H1 (cell line): ENCODE measurements at regions not wholly inside any gene's neighbourhood (a gene's known extent, or its start where the extent isn't known, plus 50 kb on each side); places are given as distances from the start of the nearest gene placed in this dataset.

Experiments
- CTCF ChIA-PET: fragments of 300-600 bp; sonication (Branson Sonifier 250); formaldehyde crosslinking; loops from one replicate; lab custom pipeline; 2021; ENCODE audit not compliant: partially characterized antibody; lab: Charles Lee
- POLR2A ChIA-PET: fragments of 300-600 bp; sonication (Branson Sonifier 250); formaldehyde crosslinking; loops from one replicate; lab custom pipeline; 2021; ENCODE audit warnings: inconsistent platforms; ENCODE audit not compliant: partially characterized antibody; lab: Charles Lee
- DNase-seq, 2 experiments: peaks; one replicate each; pipeline versions ENCODE4 v3.0.0 to v3.0.0-alpha.2; 2010 to 2022; ENCODE audit warnings: low spot score in 2 of 2, low read depth in 1 of 2, mixed read lengths in 1 of 2
- FAIRE-seq: peaks from 2 replicates; lab custom pipeline; 2011; peaks lifted over from hg19 to GRCh38; lab: Jason Lieb, UNC
- H2AFZ ChIP-seq: 2 replicates; pipeline ENCODE4 v1.8.1; 2012; ENCODE audit warnings: low read length, inconsistent platforms
- H2AK5ac ChIP-seq: 2 replicates; pipeline ENCODE4 v1.6.1; 2013; ENCODE audit warnings: low read depth, low read length
- H2BK120ac ChIP-seq: replicated peaks from 2 replicates; pipeline ENCODE3; 2013; ENCODE audit warnings: low read depth, low read length, inconsistent platforms
- H2BK12ac ChIP-seq: 2 replicates; pipeline ENCODE4 v1.6.1; 2013; ENCODE audit warnings: low read depth, low read length
- H2BK15ac ChIP-seq: 2 replicates; pipeline ENCODE4 v1.6.1; 2013; ENCODE audit warnings: low read length
- H2BK20ac ChIP-seq: 2 replicates; pipeline ENCODE4 v1.6.1; 2013; ENCODE audit warnings: low read length
- H2BK5ac ChIP-seq: 2 replicates; pipeline ENCODE4 v1.6.1; 2013; ENCODE audit warnings: low read depth, low read length
- H3K14ac ChIP-seq: 2 replicates; pipeline ENCODE4 v1.6.1; 2013; ENCODE audit warnings: inconsistent platforms; ENCODE audit not compliant: insufficient read length
- H3K18ac ChIP-seq: 2 replicates; pipeline ENCODE4 v1.6.1; 2013; ENCODE audit warnings: low read length; ENCODE audit errors: extremely low read depth
- H3K23ac ChIP-seq: 2 replicates; pipeline ENCODE4 v1.6.1; 2013; ENCODE audit warnings: inconsistent platforms; ENCODE audit not compliant: insufficient read length
- H3K23me2 ChIP-seq: 2 replicates; pipeline ENCODE4 v1.6.1; 2013; ENCODE audit warnings: low read depth, low read length
- H3K27ac ChIP-seq: 2 replicates; pipeline ENCODE4 v1.6.1; 2011; ENCODE audit warnings: low read depth, low read length, inconsistent platforms
- H3K27me3 ChIP-seq, 4 experiments: replicated peaks in 1 of 4; 1 replicate in 1 of 4; 2 replicates in 3 of 4; pipeline versions ENCODE4 v1.6.1 to v1.8.1; 2011 to 2013; ENCODE audit warnings: low read length in 3 of 4, mild to moderate bottlenecking in 3 of 4, inconsistent platforms in 2 of 4, mixed read lengths in 2 of 4, moderate library complexity in 1 of 4; ENCODE audit not compliant: control insufficient read depth in 3 of 4, insufficient read depth in 3 of 4; ENCODE audit errors: extremely low read depth in 1 of 4
- H3K36me3 ChIP-seq, 4 experiments: 2 replicates each; pipeline versions ENCODE4 v1.6.1 to v1.8.1; 2011 to 2013; ENCODE audit warnings: mild to moderate bottlenecking in 4 of 4, low read length in 3 of 4, moderate library complexity in 2 of 4, control low read depth in 1 of 4, inconsistent platforms in 1 of 4; ENCODE audit not compliant: insufficient read depth in 4 of 4, control insufficient read depth in 2 of 4
- H3K4ac ChIP-seq: replicated peaks from 2 replicates; pipeline ENCODE3; 2013; ENCODE audit warnings: low read length, low read depth, mixed read lengths, inconsistent platforms; ENCODE audit not compliant: insufficient read length
- H3K4me1 ChIP-seq, 4 experiments: replicated peaks in 1 of 4; 1 replicate in 1 of 4; 2 replicates in 3 of 4; pipeline versions ENCODE4 v1.6.1 to v1.8.1; 2011 to 2013; ENCODE audit warnings: low read length in 3 of 4, inconsistent platforms in 2 of 4, mixed read lengths in 1 of 4; ENCODE audit not compliant: insufficient read depth in 4 of 4, control insufficient read depth in 3 of 4
- H3K4me2 ChIP-seq, 2 experiments: 2 replicates each; pipeline versions ENCODE4 v1.6.1 to v1.8.1; 2011 to 2013; ENCODE audit warnings: low read depth in 2 of 2, low read length in 2 of 2, control low read depth in 1 of 2, inconsistent platforms in 1 of 2, mild to moderate bottlenecking in 1 of 2; ENCODE audit not compliant: insufficient read depth in 1 of 2
- H3K4me3 ChIP-seq, 4 experiments: fragments of 200-600, 300-600 bp in 1 of 4; sonication (generic), shearing (Covaris generic), sonication (Bioruptor Twin) in 1 of 4; 2 replicates each; pipeline versions ENCODE4 v1.5.1 to v1.8.1; 2011 to 2016; ENCODE audit warnings: low read length in 4 of 4, low read depth in 3 of 4, control low read depth in 2 of 4, inconsistent platforms in 2 of 4, mild to moderate bottlenecking in 2 of 4, mixed read lengths in 1 of 4, moderate library complexity in 1 of 4; ENCODE audit not compliant: insufficient read depth in 2 of 4; ENCODE audit errors: extremely low read depth in 1 of 4
- H3K56ac ChIP-seq: replicated peaks from 2 replicates; pipeline ENCODE3; 2013; ENCODE audit warnings: low read depth, mild to moderate bottlenecking, mixed read lengths, low read length, inconsistent platforms; ENCODE audit not compliant: insufficient read length
- H3K79me1 ChIP-seq: 2 replicates; pipeline ENCODE4 v1.6.1; 2013; ENCODE audit warnings: low read depth, low read length, control low read depth
- H3K79me2 ChIP-seq, 2 experiments: 2 replicates each; pipeline versions ENCODE4 v1.6.1 to v1.8.1; 2012 to 2013; ENCODE audit warnings: low read length in 2 of 2, mild to moderate bottlenecking in 2 of 2, inconsistent platforms in 1 of 2; ENCODE audit not compliant: insufficient read depth in 2 of 2, control insufficient read depth in 1 of 2
- H3K9ac ChIP-seq, 4 experiments: replicated peaks in 1 of 4; 1 replicate in 1 of 4; 2 replicates in 3 of 4; pipeline versions ENCODE4 v1.6.1 to v1.8.1; 2011 to 2013; ENCODE audit warnings: low read depth in 3 of 4, low read length in 3 of 4, control low read depth in 2 of 4, mild to moderate bottlenecking in 2 of 4, moderate library complexity in 2 of 4, inconsistent platforms in 1 of 4; ENCODE audit errors: extremely low read depth in 1 of 4
- H3K9me3 ChIP-seq, 2 experiments: 2 replicates each; pipeline versions ENCODE4 v1.6.1 to v1.8.1; 2012 to 2013; ENCODE audit warnings: mild to moderate bottlenecking in 2 of 2, moderate library complexity in 2 of 2, control low read depth in 1 of 2, inconsistent platforms in 1 of 2, low read depth in 1 of 2, low read length in 1 of 2, mixed read lengths in 1 of 2; ENCODE audit not compliant: insufficient read depth in 2 of 2
- H4K20me1 ChIP-seq, 2 experiments: replicated peaks in 1 of 2; 2 replicates each; pipeline versions ENCODE3 to v1.8.1; 2011 to 2013; ENCODE audit warnings: inconsistent platforms in 2 of 2, low read length in 2 of 2, mild to moderate bottlenecking in 1 of 2; ENCODE audit not compliant: insufficient read depth in 2 of 2, control insufficient read depth in 1 of 2
- H4K5ac ChIP-seq: 2 replicates; pipeline ENCODE4 v1.6.1; 2013; ENCODE audit warnings: low read length, low read depth, mixed read lengths, inconsistent platforms; ENCODE audit not compliant: insufficient read length
- H4K8ac ChIP-seq: 2 replicates; pipeline ENCODE4 v1.8.0; 2013; ENCODE audit warnings: mild to moderate bottlenecking, moderate library complexity, low read length, inconsistent platforms; ENCODE audit not compliant: insufficient read depth; ENCODE audit errors: extremely low read depth
- H4K91ac ChIP-seq: replicated peaks from 2 replicates; pipeline ENCODE3; 2013; ENCODE audit warnings: low read length, mixed read lengths, inconsistent platforms; ENCODE audit not compliant: insufficient read length
- ASH2L ChIP-seq: fragments of 200-600, 300-600 bp; sonication (generic); IDR thresholded peaks from one replicate; pipeline ENCODE4 v1.7.1; 2017; ENCODE audit warnings: low read length
- CTCF ChIP-seq, 3 experiments: IDR thresholded peaks; 1 replicate in 2 of 3; 2 replicates in 1 of 3; pipeline versions ENCODE4 v1.5.1 to v1.6.1; 2011; ENCODE audit warnings: low read length in 3 of 3, mild to moderate bottlenecking in 3 of 3, inconsistent platforms in 2 of 3, low read depth in 1 of 3, moderate library complexity in 1 of 3; ENCODE audit not compliant: insufficient read depth in 1 of 3; ENCODE audit errors: control extremely low read depth in 1 of 3
- EGR1 ChIP-seq: IDR thresholded peaks from 2 replicates; pipeline ENCODE4 v1.6.1; 2011; ENCODE audit warnings: low read depth, low read length, borderline replicate concordance
- HDAC2 ChIP-seq, 2 experiments: fragments of 300-600 bp in 1 of 2; sonication (generic) in 1 of 2; IDR thresholded peaks; 2 replicates each; pipeline ENCODE4 v1.6.1; 2011 to 2012; ENCODE audit warnings: low read depth in 2 of 2, low read length in 2 of 2, mild to moderate bottlenecking in 2 of 2, moderate library complexity in 2 of 2, borderline replicate concordance in 1 of 2, inconsistent platforms in 1 of 2
- KDM5A ChIP-seq: fragments of 200-600 bp; IDR thresholded peaks from 2 replicates; pipeline ENCODE4 v1.7.1; 2012; ENCODE audit warnings: mild to moderate bottlenecking, low read length, inconsistent platforms, mixed read lengths
- MAX ChIP-seq: IDR thresholded peaks from 2 replicates; pipeline ENCODE4 v1.6.1; 2012; ENCODE audit warnings: inconsistent platforms
- NANOG ChIP-seq: IDR thresholded peaks from 2 replicates; pipeline ENCODE4 v1.6.1; 2011; ENCODE audit warnings: low read length, low read depth, mild to moderate bottlenecking, inconsistent platforms; ENCODE audit not compliant: insufficient read depth, poor library complexity, severe bottlenecking
- SRF ChIP-seq: IDR thresholded peaks from 2 replicates; pipeline ENCODE4 v1.6.1; 2011; ENCODE audit warnings: mild to moderate bottlenecking, low read depth, low read length, moderate library complexity
- ZNF274 ChIP-seq: IDR thresholded peaks from 2 replicates; pipeline ENCODE4 v1.7.0; 2012; ENCODE audit warnings: low read length, borderline replicate concordance; ENCODE audit errors: extremely low read depth

GRCh38 chr15:34640661-34641060, 57.2 kb upstream of the GOLGA8B start:
- DNase-seq: no peak
- no peak overlapping the region for H2BK20ac ChIP-seq
- no peaks in the 10 kb centered on the region for H3K79me2 ChIP-seq
- no peak overlapping the region for H2BK5ac ChIP-seq
- H2AK5ac ChIP-seq: no peak overlapping the region
- H3K36me3 ChIP-seq: no peaks in the 10 kb centered on the region
- no peaks in the 10 kb centered on the region for H4K20me1 ChIP-seq
- no peaks in the 10 kb centered on the region for H3K79me1 ChIP-seq
- H3K27me3 ChIP-seq: no peaks in the 10 kb centered on the region
- no peak overlapping the region for H3K4me2 ChIP-seq
- FAIRE-seq: no peak
- ChIA-PET POLR2A (no interaction called here), CTCF (no interaction called here)
- H3K9ac ChIP-seq: no peak overlapping the region
- H2BK12ac ChIP-seq: no peak overlapping the region
- H4K8ac ChIP-seq: no peak overlapping the region
- H3K18ac ChIP-seq: no peak overlapping the region
- H3K4me3 ChIP-seq: no peak overlapping the region
- no peak overlapping the region for H4K91ac ChIP-seq
- H3K23ac ChIP-seq: no peak overlapping the region
- H3K56ac ChIP-seq: no peak overlapping the region
- H3K9me3 ChIP-seq: no peaks in the 10 kb centered on the region
- H3K4ac ChIP-seq: no peak overlapping the region
- H3K14ac ChIP-seq: no peak overlapping the region
- H4K5ac ChIP-seq: no peak overlapping the region
- no peaks in the 10 kb centered on the region for H3K23me2 ChIP-seq
- no peak overlapping the region for H3K27ac ChIP-seq
- no peaks in the 10 kb centered on the region for H3K4me1 ChIP-seq
- H2BK120ac ChIP-seq: no peak overlapping the region
- H2AFZ ChIP-seq: no peak overlapping the region
- TF ChIP-seq ZNF274: no peak
- TF ChIP-seq ASH2L: no peak
- no peak for TF ChIP-seq SRF
- no peak for TF ChIP-seq EGR1
- no peak for TF ChIP-seq KDM5A
- TF ChIP-seq HDAC2 (IDR thresholded peaks at IDR 0.05; ENCODE audit: borderline replicate concordance in 1 of 2, low read depth in 2 of 2, low read length in 2 of 2): no peak
- TF ChIP-seq MAX: no peak
- TF ChIP-seq CTCF (IDR thresholded peaks at IDR 0.05; ENCODE audit: control extremely low read depth in 1 of 3, insufficient read depth in 1 of 3, low read depth in 1 of 3, low read length in 3 of 3): no peak
- no peak for TF ChIP-seq NANOG
- H2BK15ac ChIP-seq: no peak overlapping the region
